ENCODE measurements at regions not wholly inside any gene's neighbourhood (a gene's known extent, or its start where the extent isn't known, plus 50 kb on each side); places are given as distances from the start of the nearest gene placed in this dataset.

GRCh38 chr7:82677493-82677892 is 233.9 kb upstream of the CACNA2D1 start:
- no peak overlapping the region for H3K4me3 Mint-ChIP-seq (ENCODE audit: unreplicated experiment)
- H3K27ac Mint-ChIP-seq (ENCODE audit: unreplicated experiment) = no peak overlapping the region
- no peaks in the 10 kb centered on the region for H3K9me3 Mint-ChIP-seq (ENCODE audit: unreplicated experiment)
- TF ChIP-seq CTCF (IDR thresholded peaks at IDR 0.05; ENCODE audit: unreplicated experiment) = no peak
- H3K4me1 Mint-ChIP-seq (ENCODE audit: unreplicated experiment) = peaks cover 7% of the 10 kb centered on the region
- H3K36me3 Mint-ChIP-seq (ENCODE audit: low read depth, unreplicated experiment) = no peaks in the 10 kb centered on the region
- no peaks in the 10 kb centered on the region for H3K27me3 Mint-ChIP-seq (ENCODE audit: unreplicated experiment)
- DNase-seq (ENCODE audit: low spot score) = no peak

- Mint-ChIP-seq H3K9me3 (ENCODE audit: unreplicated experiment) (no peaks in the 10 kb centered on the region), H3K27ac (ENCODE audit: unreplicated experiment) (no peak overlapping the region), H3K27me3 (ENCODE audit: unreplicated experiment) (no peaks in the 10 kb centered on the region), H3K4me3 (ENCODE audit: unreplicated experiment) (no peak overlapping the region), H3K4me1 (ENCODE audit: unreplicated experiment) (peaks cover 7% of the 10 kb centered on the region), H3K36me3 (ENCODE audit: low read depth, unreplicated experiment) (no peaks in the 10 kb centered on the region)
- no peak for TF ChIP-seq CTCF (IDR thresholded peaks at IDR 0.05; ENCODE audit: unreplicated experiment)
- no peak for DNase-seq (ENCODE audit: low spot score)
Observed at GRCh38 chr7:82676777-82677463, 233.3 kb upstream of the CACNA2D1 start.

- Mint-ChIP-seq H3K4me1 (ENCODE audit: unreplicated experiment) (peaks cover 7% of the 10 kb centered on the region), H3K36me3 (ENCODE audit: low read depth, unreplicated experiment) (no peaks in the 10 kb centered on the region), H3K27me3 (ENCODE audit: unreplicated experiment) (no peaks in the 10 kb centered on the region), H3K27ac (ENCODE audit: unreplicated experiment) (no peak overlapping the region), H3K4me3 (ENCODE audit: unreplicated experiment) (no peak overlapping the region), H3K9me3 (ENCODE audit: unreplicated experiment) (no peaks in the 10 kb centered on the region)
- DNase-seq (ENCODE audit: low spot score) = no peak
- TF ChIP-seq CTCF (IDR thresholded peaks at IDR 0.05; ENCODE audit: unreplicated experiment) = no peak
Observed at GRCh38 chr7:82675396-82675795, 231.8 kb upstream of the CACNA2D1 start.

GRCh38 chr7:82674268-82674667 is 230.7 kb upstream of the CACNA2D1 start:
- no peak overlapping the region for H3K27ac Mint-ChIP-seq (ENCODE audit: unreplicated experiment)
- no peak for DNase-seq (ENCODE audit: low spot score)
- no peaks in the 10 kb centered on the region for H3K27me3 Mint-ChIP-seq (ENCODE audit: unreplicated experiment)
- H3K36me3 Mint-ChIP-seq (ENCODE audit: low read depth, unreplicated experiment) = no peaks in the 10 kb centered on the region
- peaks cover 7% of the 10 kb centered on the region for H3K4me1 Mint-ChIP-seq (ENCODE audit: unreplicated experiment)
- no peak overlapping the region for H3K4me3 Mint-ChIP-seq (ENCODE audit: unreplicated experiment)
- no peaks in the 10 kb centered on the region for H3K9me3 Mint-ChIP-seq (ENCODE audit: unreplicated experiment)
- no peak for TF ChIP-seq CTCF (IDR thresholded peaks at IDR 0.05; ENCODE audit: unreplicated experiment)

- Mint-ChIP-seq H3K4me1 (ENCODE audit: unreplicated experiment) (peaks cover under 1% of the 10 kb centered on the region), H3K36me3 (ENCODE audit: low read depth, unreplicated experiment) (no peaks in the 10 kb centered on the region), H3K4me3 (ENCODE audit: unreplicated experiment) (no peak overlapping the region), H3K9me3 (ENCODE audit: unreplicated experiment) (no peaks in the 10 kb centered on the region), H3K27me3 (ENCODE audit: unreplicated experiment) (no peaks in the 10 kb centered on the region), H3K27ac (ENCODE audit: unreplicated experiment) (no peak overlapping the region)
- DNase-seq (ENCODE audit: low spot score) = no peak
- no peak for TF ChIP-seq CTCF (IDR thresholded peaks at IDR 0.05; ENCODE audit: unreplicated experiment)
Observed at GRCh38 chr7:82672078-82672477, 228.5 kb upstream of the CACNA2D1 start.
